ENCODE measurements at regions not wholly inside any gene's neighbourhood (a gene's known extent, or its start where the extent isn't known, plus 50 kb on each side); places are given as distances from the start of the nearest gene placed in this dataset.

GRCh38 chr15:96225642-96226259 is 104.7 kb upstream of the NR2F2 start:
- H3K27me3 Mint-ChIP-seq = no peaks in the 10 kb centered on the region
- H3K27ac Mint-ChIP-seq = no peak overlapping the region
- POLR2A ChIA-PET = no interaction called here
- ATAC-seq = no peak
- no peaks in the 10 kb centered on the region for H3K9me3 Mint-ChIP-seq
- H3K4me1 Mint-ChIP-seq (ENCODE audit: low read depth) = no peaks in the 10 kb centered on the region
- no peak for TF ChIP-seq CTCF (IDR thresholded peaks at IDR 0.05)
- no peak for DNase-seq
- CTCF ChIA-PET = no interaction called here
- no peak overlapping the region for H3K4me3 Mint-ChIP-seq
- no peaks in the 10 kb centered on the region for H3K36me3 Mint-ChIP-seq (ENCODE audit: low read depth)
- intact Hi-C loops (cut with micrococcal nuclease) = no loop called here

GRCh38 chr15:96230526-96231181 is 99.8 kb upstream of the NR2F2 start:
- Mint-ChIP-seq H3K4me3 (no peak overlapping the region), H3K27me3 (no peaks in the 10 kb centered on the region), H3K4me1 (ENCODE audit: low read depth) (no peaks in the 10 kb centered on the region), H3K9me3 (no peaks in the 10 kb centered on the region), H3K36me3 (ENCODE audit: low read depth) (no peaks in the 10 kb centered on the region), H3K27ac (no peak overlapping the region)
- ATAC-seq (no peak), DNase-seq (no peak)
- TF ChIP-seq CTCF (IDR thresholded peaks at IDR 0.05) = no peak
- ChIA-PET POLR2A (no interaction called here), CTCF (no interaction called here)
- intact Hi-C loops (cut with micrococcal nuclease) = no loop called here

- Mint-ChIP-seq H3K4me1 (ENCODE audit: low read depth) (no peaks in the 10 kb centered on the region), H3K9me3 (no peaks in the 10 kb centered on the region), H3K36me3 (ENCODE audit: low read depth) (no peaks in the 10 kb centered on the region), H3K27me3 (no peaks in the 10 kb centered on the region), H3K27ac (no peak overlapping the region), H3K4me3 (no peak overlapping the region)
- no peak for ATAC-seq
- no peak for TF ChIP-seq CTCF (IDR thresholded peaks at IDR 0.05)
- CTCF ChIA-PET = no interaction called here
- POLR2A ChIA-PET = no interaction called here
- intact Hi-C loops (cut with micrococcal nuclease) = no loop called here
- no peak for DNase-seq
These were observed 98.2 kb upstream of the NR2F2 start for GRCh38 chr15:96232335-96232734.

GRCh38 chr15:96234109-96234892 is 96.2 kb upstream of the NR2F2 start:
- H3K27ac Mint-ChIP-seq = no peak overlapping the region
- intact Hi-C loops (cut with micrococcal nuclease) = no loop called here
- no peak for TF ChIP-seq CTCF (IDR thresholded peaks at IDR 0.05)
- no peak overlapping the region for H3K4me3 Mint-ChIP-seq
- no peaks in the 10 kb centered on the region for H3K9me3 Mint-ChIP-seq
- ATAC-seq (no peak), DNase-seq (no peak)
- POLR2A ChIA-PET = no interaction called here
- no peaks in the 10 kb centered on the region for H3K4me1 Mint-ChIP-seq (ENCODE audit: low read depth)
- no peaks in the 10 kb centered on the region for H3K27me3 Mint-ChIP-seq
- H3K36me3 Mint-ChIP-seq (ENCODE audit: low read depth) = no peaks in the 10 kb centered on the region
- CTCF ChIA-PET = no interaction called here

GRCh38 chr15:96237002-96237401 is 93.5 kb upstream of the NR2F2 start:
- DNase-seq (no peak), ATAC-seq (no peak)
- H3K9me3 Mint-ChIP-seq = no peaks in the 10 kb centered on the region
- no peak overlapping the region for H3K27ac Mint-ChIP-seq
- H3K4me1 Mint-ChIP-seq (ENCODE audit: low read depth) = no peaks in the 10 kb centered on the region
- CTCF ChIA-PET = no interaction called here
- H3K4me3 Mint-ChIP-seq = no peak overlapping the region
- no peaks in the 10 kb centered on the region for H3K27me3 Mint-ChIP-seq
- intact Hi-C loops (cut with micrococcal nuclease) = no loop called here
- no peak for TF ChIP-seq CTCF (IDR thresholded peaks at IDR 0.05)
- POLR2A ChIA-PET = no interaction called here
- H3K36me3 Mint-ChIP-seq (ENCODE audit: low read depth) = no peaks in the 10 kb centered on the region

All from activated CD8-positive, alpha-beta T cell treated with anti-CD3 and anti-CD28 coated beads for 36 hours (primary cell).